ENCODE measurements at regions not wholly inside any gene's neighbourhood (a gene's known extent, or its start where the extent isn't known, plus 50 kb on each side); places are given as distances from the start of the nearest gene placed in this dataset.
"Not testable (repeated sequence)": the region's sequence is repeated elsewhere in the genome, so short reads cannot be mapped to it uniquely, and the experiment has no call there.

DNA sequence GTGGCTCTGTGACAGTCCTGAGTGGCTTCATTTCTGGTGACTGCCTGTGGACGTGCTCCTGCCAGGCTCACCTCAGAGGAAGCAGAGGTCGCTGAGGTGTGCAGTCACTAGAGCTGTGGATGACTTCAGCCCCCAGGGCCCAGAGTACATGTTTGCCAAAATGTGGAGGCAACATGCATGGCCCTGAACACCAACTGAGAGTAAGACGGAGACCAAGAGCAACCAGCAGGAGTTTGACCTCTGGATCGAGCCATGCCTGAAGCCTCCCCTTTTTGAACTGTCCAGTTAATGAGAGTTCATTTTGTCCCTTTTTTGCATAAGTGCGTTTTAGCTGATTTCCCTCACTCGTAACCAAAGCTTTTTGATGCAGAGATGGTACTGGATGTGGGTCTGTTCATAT lies 184.9 kb downstream of the RTP5 start:
- DNase-seq: no peak

DNA sequence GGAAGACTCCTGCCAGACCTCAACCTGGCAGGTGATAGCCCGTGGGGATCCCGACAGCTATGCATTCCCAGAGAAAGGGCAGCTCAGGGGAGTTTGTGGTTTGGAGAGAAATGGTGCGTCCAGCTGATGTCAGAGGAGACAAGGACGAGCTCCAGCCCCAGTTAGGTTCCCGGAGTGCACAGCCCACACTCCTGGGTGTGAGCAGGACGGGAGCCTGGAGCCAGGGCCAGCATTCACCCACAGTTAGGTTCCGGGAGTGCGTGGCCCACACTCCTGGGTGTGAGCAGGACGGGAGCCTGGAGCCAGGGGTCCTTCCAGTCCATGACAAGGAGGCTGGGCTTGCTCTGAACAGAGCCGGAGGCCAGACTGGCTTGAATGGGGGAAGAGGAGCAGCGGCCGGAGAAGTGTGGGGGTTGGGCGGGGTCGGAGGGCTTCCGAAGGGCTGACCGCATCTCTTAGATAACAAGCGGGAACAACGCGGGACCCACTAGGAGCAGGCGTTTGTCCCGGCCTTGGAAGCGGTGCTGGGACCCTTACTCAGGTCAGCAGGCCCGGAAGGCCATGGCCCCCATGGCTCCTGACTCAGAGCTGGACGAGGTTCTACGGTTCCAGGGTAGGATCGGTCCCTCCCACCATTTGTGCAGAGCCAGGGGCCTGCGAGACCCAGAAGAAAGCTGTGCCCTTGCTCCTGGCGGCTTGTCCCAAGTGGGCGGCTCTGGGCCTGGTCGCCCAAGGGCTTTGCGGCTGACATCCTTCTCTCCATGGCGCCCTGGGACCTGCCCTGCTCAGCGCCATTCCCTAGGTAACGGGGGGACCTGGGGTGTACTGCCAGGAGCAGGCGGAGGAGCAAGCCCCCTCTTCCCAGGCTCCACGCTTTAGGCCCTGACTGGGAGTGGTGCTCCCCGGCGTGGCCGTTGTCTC lies 185.6 kb downstream of the RTP5 start:
- no peak for DNase-seq

DNA sequence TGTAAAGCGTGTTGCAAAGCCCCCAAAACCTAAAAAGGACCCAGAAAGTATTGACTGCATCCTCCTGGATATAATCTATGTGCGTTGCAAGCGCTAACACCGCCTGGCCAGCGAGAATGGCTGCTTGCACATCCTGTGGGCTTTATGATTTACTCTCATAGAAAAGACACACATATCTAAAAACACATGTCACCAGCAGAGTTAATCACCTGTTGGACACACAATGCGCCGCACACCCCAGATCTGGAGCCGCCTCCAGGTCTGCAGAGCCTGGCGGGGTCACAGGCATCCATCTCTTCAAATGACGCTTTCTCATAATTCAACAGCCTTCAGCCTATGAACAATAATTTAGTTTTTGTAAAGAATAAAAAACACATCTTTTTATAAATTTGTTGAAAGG lies 186.5 kb downstream of the RTP5 start:
- no peak for DNase-seq

DNA sequence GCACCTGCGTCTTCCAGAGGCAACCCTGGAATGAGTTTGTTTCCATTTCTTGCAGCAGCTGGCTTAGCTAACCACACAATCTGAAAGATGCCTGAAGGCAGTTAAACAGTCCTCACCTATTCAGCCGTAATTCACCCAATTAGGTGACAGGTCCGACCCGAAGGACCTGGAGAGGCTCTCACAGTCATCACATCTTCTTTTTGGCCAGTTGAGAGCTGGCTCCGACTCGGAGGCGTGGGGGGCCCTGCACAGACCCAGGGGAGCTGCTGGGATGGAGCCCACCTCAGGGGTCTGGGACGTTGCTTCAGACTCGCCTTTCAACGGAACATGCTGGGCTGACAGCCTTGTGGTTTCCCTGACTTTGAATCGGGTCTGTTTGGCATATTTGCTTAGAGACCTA lies 187.3 kb downstream of the RTP5 start:
- DNase-seq: no peak

DNA sequence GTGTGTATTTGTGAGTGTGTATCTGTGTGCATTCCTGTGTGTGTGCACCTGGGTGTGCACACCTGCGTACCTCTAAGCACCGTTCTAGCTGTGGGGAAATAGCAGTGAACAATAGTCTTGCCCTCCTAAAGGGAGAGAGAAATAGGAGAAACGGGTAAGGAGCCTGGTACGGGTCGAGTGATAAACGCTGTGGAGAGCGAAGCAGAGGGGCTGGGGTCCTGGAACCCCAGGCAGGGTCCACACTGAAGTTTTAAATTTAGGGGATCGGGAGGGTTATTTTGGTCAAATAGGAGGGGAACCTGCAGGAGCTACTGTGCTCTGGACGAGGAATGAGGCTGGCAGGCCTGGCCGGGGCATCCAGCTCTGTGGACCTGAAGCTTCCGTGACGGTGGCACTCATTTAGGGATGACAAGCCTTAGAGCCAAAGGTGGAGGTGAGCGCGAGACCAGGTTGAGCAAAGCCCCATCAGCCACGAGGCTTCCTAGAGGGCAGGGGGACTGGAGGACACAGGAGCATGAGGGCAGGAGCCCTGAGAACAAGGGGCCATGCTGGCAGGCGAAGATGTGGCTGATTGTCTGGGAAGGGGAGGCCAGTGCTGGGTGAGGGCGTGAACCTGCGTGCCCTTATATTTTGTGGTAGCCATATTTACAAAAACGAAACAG lies 188.0 kb downstream of the RTP5 start:
- DNase-seq: no peak

DNA sequence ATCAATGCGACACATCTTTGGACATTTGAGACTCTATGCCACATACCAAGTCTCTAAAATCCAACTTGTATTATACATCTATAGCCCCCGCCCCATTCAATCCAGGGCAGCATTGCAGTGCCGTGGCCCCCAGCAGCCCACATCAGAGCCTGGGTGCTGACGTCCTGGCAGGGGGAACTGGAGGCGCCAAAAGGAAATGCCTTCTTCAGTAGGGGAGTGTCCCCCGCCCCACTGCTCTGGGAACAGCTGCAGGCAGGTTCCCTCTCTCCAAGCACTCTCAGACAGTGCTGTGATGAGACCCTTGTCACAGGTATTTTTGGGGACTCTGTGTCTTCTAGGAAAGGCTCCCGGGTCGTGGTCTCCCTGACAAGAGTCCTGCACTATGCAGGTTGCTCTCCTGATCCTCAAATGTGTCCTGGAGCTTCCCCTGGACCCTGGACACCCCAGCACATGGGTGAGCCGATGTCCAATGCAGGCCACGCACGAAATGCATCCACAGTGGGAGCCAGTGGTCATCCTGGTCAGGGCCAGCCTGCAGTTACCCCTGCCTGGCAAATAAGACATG lies 188.7 kb downstream of the RTP5 start:
- no peak for DNase-seq

DNA sequence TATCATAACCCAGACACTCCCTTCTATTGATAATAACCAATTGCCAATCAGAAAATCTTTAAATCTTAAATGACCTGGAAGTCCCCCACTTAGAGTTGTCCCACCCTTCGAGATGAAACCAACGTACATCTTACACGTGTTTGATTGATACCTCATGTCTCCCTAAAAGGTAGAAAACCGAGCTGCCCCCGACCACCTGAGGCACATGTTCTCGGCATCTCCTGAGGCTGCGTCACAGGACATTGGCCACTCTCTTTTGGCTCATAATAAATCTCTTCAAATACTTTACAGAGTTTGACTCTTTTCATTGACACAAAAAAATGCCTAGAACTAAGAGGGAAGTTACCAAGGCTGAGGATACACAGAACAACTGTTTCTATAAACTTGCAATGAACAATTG lies 190.0 kb downstream of the RTP5 start:
- no peak for DNase-seq

DNA sequence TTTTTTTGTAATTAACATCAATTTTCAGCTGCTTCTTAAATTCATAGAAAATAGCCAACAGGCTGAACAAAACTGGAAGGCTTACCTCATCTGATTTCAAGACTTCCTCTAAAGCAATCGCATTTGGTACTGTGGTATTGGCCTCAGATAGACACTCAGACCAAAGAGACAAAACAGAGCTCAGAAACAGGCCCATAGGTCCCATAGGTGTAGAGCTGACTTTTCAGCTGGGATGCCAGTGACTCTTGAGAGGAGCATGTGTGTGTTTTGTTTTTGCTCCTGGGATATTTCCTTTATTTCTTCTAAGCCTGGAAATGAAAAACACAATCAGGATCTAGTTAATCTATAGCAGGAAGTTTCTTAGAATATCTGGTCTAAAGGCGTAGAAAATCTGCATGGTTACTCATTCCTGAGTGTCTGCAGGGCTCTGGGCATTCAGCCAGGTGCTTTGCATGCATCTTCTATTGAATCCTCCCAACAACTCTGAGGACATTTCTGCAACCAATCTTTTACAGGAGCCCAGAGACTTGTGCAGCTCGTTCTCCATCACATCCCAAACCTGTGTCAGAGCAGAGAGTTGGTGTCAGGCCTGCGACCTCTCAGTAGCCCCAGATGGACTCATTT lies 190.8 kb downstream of the RTP5 start:
- DNase-seq: no peak

DNA sequence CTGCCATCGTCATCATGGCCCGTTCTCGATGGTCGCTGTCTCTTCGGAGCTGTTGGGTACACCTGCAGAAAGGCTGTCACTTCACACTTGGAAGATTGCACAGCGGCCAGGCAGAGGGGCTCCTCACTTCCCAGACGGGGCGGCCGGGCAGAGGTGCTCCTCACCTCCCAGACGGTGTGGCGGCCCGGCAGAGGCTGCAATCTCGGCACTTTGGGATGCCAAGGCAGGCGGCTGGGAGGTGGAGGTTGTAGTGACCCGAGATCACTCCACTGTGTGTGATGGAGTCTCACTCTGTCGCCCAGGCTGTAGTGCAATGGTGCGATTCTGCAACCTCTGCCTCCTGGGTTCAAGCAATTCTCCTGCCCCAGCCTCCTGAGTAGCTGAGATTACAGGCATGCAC lies 192.4 kb downstream of the RTP5 start:
- DNase-seq: not testable (repeated sequence)

DNA sequence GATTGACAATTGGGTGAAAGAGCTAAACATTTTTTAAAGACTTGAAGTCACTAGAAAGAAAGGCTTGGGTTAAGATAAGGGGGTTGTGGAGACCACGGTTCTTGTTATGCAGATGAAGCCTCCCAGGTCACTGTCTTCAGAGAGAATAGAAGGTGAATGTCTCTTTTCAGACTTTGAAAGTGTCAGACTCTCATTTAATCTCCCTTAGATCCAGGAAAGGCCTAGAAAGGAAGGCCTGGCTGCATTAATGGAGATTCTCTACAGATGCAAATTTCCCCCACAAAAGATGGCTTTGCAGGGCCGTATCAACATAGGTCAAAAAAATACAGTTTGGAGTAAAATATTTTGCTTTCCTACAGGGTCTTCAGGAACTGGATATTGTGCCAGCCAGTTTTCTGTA lies 193.9 kb downstream of the RTP5 start:
- DNase-seq: no peak

DNA sequence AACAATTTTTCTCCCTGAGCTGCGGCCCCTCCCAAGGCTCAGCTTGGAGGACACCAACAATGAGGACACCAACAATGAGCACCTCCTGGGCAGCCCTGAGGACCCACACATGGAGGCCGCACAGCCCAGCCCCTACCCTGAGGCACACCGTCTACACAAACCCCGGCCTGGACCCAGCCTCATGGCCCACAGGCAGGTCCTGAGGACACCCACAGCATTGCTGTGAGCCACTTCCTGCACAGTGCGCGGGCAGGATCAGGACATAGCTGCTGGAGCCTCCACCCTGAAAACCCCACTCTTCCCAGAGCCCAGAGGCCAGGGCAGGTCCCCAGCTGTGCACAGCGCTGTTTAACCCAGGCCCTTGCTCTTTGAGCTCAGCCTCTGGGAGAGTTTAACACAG lies 194.3 kb downstream of the RTP5 start:
- no peak for DNase-seq

DNA sequence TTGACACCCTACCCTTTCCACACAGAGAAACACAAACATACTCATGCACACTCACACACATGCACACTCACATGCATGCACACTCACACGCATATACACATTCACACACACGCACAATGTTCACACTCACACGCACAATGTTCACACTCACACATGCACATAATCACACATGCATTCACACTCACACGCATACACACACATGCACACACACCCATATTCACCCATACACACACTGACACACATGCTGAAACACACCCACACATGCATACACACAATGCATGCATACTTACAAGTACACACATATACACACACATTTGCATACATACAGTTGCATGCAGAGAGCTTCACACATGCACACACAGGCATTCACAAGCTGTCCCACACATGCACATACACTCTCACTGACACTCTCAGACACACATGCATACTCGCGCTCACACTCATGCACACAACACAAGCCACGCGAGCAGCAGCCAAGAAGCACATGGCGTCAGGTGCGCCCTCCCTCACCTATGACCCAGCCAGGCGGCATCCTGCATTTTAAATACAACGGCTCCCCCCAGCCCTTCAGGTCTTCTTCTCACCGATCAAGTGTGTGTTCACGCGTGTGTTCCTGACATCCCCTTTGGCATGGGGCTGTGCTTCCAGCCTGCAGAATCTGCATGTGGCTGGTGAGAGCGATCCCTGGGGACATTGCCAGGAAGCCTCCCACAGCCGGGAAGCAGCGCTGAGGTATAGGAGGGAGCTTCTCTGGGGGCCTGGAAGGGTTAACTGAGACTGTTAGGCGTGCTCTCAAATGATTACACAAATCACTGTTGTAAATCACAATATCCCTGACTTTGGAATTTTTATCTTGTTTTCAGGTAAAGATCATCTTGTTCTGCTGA lies 195.1 kb downstream of the RTP5 start:
- DNase-seq: no peak

DNA sequence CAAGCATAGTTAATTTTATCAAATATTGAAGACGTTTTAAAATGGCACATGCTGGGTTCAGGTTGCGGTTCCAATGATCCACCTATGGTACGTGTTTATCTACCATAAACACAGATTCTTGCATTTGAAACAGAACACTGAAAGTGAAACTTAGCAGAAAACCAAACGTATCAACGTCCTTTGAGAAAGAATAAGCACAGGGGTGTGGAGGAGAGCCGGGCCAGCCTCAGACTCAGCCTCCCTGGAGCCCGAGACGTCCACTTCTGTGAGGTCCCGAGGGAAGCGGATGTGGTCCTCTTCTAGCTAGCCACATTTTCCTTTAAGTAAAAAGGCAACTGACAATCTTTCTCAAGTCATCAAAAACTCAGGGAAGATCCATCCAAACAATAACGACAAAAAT lies 195.9 kb downstream of the RTP5 start:
- DNase-seq: no peak

DNA sequence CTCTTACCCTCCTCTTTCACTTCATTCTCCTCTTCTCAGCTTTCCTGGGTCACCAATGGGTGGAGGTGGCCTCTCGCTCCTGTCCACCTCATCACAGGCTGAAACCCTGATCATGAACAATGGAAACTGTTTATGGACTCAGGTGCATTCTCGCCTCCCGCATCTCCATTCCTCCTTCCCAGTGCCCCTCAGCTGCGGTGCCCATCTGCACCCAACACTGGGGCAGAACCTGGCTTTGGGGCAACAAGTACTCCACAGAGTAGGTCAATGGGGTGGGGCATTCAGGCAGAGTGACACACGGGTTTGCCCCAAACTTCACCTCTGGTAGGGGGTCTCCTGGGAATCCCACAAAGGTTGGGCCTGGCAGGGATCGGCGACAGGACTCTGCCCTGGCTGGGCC lies 199.5 kb downstream of the RTP5 start:
- DNase-seq: no peak

DNA sequence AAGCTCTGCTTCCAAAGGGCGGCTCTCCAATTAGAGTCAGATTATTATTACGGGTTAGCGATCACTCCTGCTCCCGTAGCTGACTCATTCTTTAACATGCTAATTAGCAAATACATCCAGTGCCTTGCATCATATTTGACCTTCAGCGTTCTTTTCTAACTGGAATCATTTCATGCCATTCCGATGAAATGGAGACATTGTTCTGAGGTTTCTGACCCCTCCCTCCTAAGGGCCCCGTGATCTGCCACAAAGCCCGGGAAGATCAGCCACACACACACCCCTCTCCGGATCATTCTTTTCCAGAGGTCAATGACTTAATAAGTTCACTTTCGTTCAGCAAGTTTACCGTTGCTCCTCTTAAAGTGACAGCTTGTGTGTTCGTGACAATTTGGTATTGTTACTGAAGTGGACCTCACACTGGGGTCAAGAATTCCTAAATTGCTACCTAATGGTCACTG lies 200.4 kb downstream of the RTP5 start:
- DNase-seq: not testable (repeated sequence)

DNA sequence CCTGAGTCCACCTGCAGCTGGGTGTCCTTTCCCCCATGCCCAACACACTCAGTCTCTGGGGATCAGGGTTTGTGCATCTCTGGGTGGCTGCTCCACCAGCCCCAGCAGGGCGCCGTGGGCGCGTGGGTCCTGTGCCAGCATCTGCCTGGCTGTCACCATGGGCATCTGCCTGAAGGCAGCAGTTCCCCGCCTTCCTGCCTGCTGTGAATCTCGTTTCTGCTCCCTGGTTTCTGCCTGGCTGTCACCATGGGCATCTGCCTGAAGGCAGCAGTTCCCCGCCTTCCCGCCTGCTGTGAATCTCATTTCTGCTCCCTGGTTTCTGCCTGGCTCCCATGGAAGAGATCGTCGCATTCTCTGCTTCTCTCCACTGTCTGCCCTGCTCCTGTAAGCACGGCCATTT lies 201.2 kb downstream of the RTP5 start:
- DNase-seq: not testable (repeated sequence)

DNA sequence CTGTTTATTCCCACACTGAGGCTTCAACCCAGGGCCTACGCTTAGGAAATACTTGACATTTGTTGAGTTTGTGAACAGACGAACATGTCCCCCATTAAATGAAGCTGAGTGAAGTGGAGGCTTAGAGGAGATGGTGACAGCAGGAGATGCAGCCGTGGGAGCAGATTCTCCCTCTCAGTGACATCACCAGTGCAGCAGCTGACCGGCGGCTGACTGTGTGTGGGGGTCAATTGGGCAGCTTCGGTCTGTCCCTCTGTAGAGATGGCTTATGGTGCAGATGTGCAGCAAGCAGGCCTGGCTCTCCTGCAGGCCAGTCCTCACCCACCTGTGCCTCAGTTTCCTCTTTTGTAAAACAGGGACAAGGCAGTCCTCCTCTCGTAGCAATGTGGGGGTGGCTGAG lies 201.8 kb downstream of the RTP5 start:
- DNase-seq: not testable (repeated sequence)

DNA sequence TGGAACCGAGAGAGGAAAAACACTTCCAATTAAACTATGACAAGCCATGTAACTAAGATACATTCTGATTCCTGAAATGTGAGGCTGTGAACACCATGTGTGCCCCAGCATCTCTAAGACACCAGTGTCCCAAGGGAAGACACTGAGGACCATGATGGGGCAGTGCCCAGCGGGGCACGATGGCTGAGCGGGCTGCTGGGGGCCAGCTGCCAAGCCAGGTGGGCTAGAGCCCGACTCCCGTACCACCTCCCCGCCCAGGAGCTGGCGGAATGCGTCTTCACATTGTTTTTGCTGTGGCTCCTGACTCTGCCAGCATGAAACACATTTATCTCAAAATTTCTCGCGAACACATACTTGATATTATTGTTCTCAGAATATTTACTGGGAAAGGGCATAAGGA lies 202.4 kb downstream of the RTP5 start:
- DNase-seq: not testable (repeated sequence)

DNA sequence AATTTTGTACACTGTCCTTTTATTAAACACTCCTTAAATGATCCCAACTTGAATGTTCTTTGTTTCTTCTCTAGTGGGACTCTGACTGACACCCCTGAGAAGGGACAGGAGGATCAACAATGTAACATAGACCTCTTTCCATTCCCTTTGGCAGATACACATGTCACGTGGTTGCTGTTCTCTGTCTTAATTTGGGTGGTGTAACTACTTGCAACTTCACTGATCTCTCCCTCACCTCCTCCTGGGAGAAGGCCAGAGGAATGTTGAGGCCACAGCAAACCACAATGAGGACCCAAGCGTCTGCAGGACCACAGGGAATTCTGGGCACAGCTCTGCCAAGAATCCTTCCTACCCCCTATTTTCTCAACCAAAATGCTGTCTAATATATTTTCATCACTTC lies 205.6 kb downstream of the RTP5 start:
- DNase-seq: no peak

DNA sequence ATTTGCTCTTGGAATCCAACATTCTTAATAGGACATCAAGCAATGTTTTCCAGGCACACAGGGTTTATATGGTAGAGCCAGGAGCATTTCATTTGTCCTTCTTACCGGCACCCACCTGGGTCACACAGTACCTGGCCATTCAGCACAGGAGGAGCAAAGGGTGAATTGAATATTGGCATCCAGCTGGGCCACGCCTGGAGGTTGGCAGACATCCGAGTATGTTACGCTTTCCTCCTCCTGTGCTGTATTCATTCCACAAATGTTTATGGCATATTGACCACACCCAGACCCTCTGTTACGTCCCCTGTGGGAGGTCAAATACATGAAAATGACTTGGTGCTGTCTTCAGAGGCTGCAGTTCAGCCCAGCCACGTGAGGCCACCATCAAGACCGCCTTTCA lies 206.2 kb downstream of the RTP5 start:
- DNase-seq: no peak

DNA sequence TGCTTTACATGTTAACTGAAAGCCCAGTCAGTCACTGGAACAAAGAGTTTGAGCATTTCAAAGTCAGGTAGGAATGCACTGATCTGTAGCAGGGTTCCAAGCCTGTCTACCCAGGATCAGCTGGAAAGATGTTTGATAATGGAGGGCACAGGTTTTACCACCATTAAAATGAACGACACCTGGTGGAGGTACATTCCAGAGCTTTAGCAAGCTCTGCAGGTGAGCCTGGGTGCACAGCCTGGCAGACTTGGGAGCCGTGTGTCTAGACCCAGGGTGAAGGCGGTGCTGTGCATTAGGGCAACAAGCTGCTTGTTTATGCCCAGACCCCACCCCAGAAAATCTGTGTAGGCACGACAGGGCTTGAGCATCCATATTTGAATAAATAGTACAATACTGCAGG lies 206.7 kb downstream of the RTP5 start:
- DNase-seq: not testable (repeated sequence)

DNA sequence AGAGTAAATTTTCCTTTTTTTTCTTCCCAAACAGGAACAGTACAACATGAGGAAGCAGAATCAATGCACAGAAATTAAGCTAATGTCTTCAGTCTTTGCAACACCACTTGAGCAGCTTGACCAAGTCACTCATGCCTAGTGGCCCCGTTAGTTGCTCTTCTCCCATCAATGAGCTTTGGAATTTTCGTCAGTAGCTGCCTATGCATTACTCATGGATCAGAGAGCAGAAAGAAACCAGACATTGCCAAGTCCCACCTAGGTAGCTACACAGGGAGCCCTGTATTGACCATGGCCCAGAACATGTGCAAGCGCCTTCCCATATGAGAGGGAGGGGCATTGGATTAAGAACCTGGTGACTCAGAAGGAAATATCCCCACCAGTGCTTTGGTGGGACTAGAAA lies 208.9 kb downstream of the RTP5 start:
- not testable (repeated sequence) for DNase-seq
